NAMALWA (cell line): ENCODE measurements at regions not wholly inside any gene's neighbourhood (a gene's known extent, or its start where the extent isn't known, plus 50 kb on each side); places are given as distances from the start of the nearest gene placed in this dataset.

Experiments used
- DNase-seq: peaks from one replicate; pipeline ENCODE4 v3.0.0-alpha.2; 2015; ENCODE audit warnings: low spot score

DNA sequence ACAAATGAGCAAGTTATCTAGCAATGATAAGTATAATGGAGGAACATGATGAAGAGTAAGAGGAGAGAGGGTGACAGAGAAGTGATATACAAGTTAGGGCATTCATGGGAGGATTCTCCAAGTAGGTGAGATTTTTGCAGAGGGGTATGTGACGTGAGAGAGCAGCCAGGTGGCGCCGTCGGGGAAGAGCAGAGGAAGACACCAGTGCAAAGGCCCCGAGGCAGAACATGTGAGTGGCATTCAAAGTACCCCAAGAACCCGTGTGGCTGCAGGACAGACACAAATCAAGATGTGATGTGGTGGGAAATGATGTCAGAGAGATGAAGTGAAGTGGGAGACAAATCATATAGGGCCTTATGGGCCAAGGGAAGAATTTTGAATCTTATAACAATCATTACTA lies 81.8 kb upstream of the GRM7 start:
- peak; percentile 16 for DNase-seq

- DNase-seq, result no peak
Measured at GRCh38 chr3:6781092-6781491, 79.8 kb upstream of the GRM7 start.

GRCh38 chr3:6785726-6786125 lies 75.2 kb upstream of the GRM7 start:
- DNase-seq, result no peak

- DNase-seq, result peak; percentile 3
Measured at GRCh38 chr3:6791161-6791560, 69.8 kb upstream of the GRM7 start.

DNA sequence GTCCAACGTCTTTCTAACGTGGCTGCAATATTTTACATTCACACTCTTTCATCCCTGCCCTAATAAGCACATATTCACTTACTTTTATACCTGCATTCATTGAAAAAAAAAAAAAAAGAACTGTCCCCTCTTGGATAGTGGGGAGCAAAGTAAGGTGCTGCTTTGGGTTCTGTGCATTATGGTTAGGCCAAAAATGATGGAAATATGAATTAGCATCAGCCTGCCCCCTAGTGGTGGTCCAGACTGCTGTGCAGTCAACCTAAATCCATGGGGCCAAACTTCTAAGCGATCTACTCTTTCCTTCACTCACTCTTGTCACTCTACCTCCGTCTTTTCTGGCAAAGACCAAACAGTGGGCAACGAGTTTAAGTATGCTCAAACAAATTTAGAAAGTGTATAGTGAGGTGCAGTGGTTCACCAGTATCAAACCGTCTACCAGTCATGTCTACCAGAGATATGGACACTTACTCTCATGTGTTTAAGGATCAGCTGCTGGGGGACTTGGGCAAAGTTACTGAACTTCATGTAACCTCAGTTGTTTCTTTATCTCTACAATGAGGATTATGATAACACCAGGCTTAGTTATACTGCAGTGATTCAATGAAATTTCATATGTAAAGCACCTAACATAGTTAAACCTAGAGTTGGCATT lies 61.5 kb upstream of the GRM7 start:
- DNase-seq, result peak; percentile 53

- no peak for DNase-seq
Measured at GRCh38 chr3:6803619-6804018, 57.3 kb upstream of the GRM7 start.

GRCh38 chr3:6805236-6805635 lies 55.7 kb upstream of the GRM7 start:
- no peak for DNase-seq

DNA sequence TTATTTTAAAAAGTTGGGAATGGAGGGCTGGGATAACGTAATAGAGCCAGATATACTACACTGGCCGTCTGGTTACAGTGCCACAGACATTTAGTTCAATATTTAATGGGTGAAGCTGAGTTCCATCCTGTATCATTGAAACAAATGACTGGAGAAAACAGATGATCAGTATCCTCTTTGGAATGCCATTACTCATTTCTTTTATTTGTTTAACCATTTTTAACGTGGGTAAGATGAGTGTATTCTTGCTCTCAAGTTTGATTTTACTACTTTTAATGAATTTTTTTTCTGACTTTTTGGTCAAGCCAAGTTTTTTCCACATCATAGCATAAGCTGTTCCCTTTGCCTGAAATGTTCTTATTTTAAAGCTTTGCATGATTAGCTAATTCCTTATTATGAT lies 53.9 kb upstream of the GRM7 start:
- DNase-seq, result no peak

DNA sequence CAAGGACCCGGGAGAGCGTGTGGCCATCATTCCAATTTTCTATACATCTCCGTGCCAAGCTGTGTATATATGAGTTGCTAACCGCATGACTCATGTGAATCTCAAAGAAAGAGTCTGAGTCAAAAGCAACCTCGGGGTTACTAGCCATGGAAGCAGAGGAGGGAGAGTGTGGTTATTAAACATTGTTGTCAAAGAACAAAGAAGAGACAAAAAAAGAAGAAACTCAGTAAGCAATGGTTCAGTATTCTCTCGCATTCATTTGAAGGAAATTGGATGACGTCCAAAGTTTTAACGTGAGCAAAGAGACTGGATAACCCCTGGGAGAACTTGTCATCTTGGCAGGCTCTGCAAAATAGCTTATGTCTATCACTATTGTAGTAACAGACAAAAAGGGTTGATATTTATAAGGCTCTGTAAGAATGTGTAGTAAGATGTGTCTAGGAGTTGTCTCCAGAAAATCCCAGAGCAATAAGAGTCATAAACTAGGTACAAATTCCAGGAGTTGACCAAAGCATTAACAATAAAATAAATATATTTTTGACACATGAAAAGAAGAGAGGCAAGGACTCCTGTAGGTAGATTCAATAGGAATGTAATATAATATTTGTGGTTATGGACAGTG lies 52.8 kb upstream of the GRM7 start:
- DNase-seq, result no peak

GRCh38 chr3:6809349-6809748 lies 51.6 kb upstream of the GRM7 start:
- no peak for DNase-seq
